ENCODE measurements at regions not wholly inside any gene's neighbourhood (a gene's known extent, or its start where the extent isn't known, plus 50 kb on each side); places are given as distances from the start of the nearest gene placed in this dataset.

GRCh38 chr10:109475711-109476421 is 447.4 kb downstream of the XPNPEP1 start:
- Histone ChIP-seq H3K36me3 (ENCODE audit: low read depth) (no peaks in the 10 kb centered on the region), H3K4me1 (ENCODE audit: insufficient read depth, poor library complexity, severe bottlenecking) (no peaks in the 10 kb centered on the region), H3K27me3 (ENCODE audit: insufficient read depth, poor library complexity, severe bottlenecking) (no peaks in the 10 kb centered on the region), H3K4me3 (ENCODE audit: severe bottlenecking) (no peak overlapping the region), H3K9me3 (ENCODE audit: severe bottlenecking) (no peaks in the 10 kb centered on the region), H3K27ac (ENCODE audit: poor library complexity, severe bottlenecking) (no peak overlapping the region)
- no peak for ATAC-seq (ENCODE audit: low read depth)
- TF ChIP-seq, protein P1, sequence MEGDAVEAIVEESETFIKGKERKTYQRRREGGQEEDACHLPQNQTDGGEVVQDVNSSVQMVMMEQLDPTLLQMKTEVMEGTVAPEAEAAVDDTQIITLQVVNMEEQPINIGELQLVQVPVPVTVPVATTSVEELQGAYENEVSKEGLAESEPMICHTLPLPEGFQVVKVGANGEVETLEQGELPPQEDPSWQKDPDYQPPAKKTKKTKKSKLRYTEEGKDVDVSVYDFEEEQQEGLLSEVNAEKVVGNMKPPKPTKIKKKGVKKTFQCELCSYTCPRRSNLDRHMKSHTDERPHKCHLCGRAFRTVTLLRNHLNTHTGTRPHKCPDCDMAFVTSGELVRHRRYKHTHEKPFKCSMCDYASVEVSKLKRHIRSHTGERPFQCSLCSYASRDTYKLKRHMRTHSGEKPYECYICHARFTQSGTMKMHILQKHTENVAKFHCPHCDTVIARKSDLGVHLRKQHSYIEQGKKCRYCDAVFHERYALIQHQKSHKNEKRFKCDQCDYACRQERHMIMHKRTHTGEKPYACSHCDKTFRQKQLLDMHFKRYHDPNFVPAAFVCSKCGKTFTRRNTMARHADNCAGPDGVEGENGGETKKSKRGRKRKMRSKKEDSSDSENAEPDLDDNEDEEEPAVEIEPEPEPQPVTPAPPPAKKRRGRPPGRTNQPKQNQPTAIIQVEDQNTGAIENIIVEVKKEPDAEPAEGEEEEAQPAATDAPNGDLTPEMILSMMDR (IDR thresholded peaks at IDR 0.05; ENCODE audit: poor library complexity, severe bottlenecking), result no peak
- no peak for DNase-seq (ENCODE audit: low spot score)

DNA sequence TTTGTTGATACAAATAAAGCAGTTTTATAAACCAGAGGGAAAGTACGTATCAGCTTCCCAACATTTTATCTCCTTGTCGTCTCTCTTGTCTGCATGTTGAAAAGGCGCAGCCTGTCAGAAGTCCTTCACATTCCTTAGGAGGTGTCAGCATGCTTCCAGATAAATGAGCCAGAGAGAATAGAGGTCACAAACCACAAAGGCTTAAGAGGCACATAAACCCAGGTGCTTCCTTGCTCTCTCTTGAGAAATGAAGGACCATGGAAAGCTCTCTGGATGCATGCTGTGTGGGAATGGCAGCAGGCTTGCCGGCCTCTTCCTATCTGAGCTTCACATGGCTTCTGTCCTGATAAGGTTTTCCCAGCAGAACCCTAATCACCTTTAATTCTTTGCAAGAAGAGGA is 448.5 kb downstream of the XPNPEP1 start:
- ATAC-seq (ENCODE audit: low read depth) (no peak), DNase-seq (ENCODE audit: low spot score) (no peak)
- H3K36me3 ChIP-seq (ENCODE audit: low read depth), result no peaks in the 10 kb centered on the region
- H3K4me3 ChIP-seq (ENCODE audit: severe bottlenecking), result no peak overlapping the region
- H3K27me3 ChIP-seq (ENCODE audit: insufficient read depth, poor library complexity, severe bottlenecking), result no peaks in the 10 kb centered on the region
- no peaks in the 10 kb centered on the region for H3K9me3 ChIP-seq (ENCODE audit: severe bottlenecking)
- no peak overlapping the region for H3K27ac ChIP-seq (ENCODE audit: poor library complexity, severe bottlenecking)
- TF ChIP-seq, protein P1 (IDR thresholded peaks at IDR 0.05; ENCODE audit: poor library complexity, severe bottlenecking), result no peak
- H3K4me1 ChIP-seq (ENCODE audit: insufficient read depth, poor library complexity, severe bottlenecking), result no peaks in the 10 kb centered on the region

DNA sequence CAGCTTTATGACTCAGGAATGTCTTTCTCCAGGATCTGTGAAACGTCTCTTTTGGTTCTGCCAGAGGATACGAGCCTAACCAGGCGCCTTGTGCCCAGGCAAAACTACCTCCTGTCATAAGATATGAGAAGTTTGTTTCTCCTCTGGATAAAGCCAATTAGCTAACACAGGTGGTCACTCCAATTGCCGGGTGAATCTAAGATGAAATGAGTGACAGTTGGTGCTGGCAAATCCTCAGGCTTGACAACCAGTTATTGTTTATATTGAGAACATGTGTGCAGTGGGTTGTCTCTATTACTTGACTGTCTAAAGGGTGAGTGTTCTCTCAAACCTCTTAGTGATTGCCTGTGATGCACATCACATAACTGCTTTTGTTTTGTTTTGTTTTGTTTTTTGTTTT is 449.1 kb downstream of the XPNPEP1 start:
- no peaks in the 10 kb centered on the region for H3K27me3 ChIP-seq (ENCODE audit: insufficient read depth, poor library complexity, severe bottlenecking)
- DNase-seq (ENCODE audit: low spot score) (no peak), ATAC-seq (ENCODE audit: low read depth) (no peak)
- TF ChIP-seq, protein P1 (IDR thresholded peaks at IDR 0.05; ENCODE audit: poor library complexity, severe bottlenecking), result no peak
- H3K4me1 ChIP-seq (ENCODE audit: insufficient read depth, poor library complexity, severe bottlenecking), result no peaks in the 10 kb centered on the region
- H3K4me3 ChIP-seq (ENCODE audit: severe bottlenecking), result no peak overlapping the region
- no peaks in the 10 kb centered on the region for H3K36me3 ChIP-seq (ENCODE audit: low read depth)
- H3K27ac ChIP-seq (ENCODE audit: poor library complexity, severe bottlenecking), result no peak overlapping the region
- H3K9me3 ChIP-seq (ENCODE audit: severe bottlenecking), result no peaks in the 10 kb centered on the region

DNA sequence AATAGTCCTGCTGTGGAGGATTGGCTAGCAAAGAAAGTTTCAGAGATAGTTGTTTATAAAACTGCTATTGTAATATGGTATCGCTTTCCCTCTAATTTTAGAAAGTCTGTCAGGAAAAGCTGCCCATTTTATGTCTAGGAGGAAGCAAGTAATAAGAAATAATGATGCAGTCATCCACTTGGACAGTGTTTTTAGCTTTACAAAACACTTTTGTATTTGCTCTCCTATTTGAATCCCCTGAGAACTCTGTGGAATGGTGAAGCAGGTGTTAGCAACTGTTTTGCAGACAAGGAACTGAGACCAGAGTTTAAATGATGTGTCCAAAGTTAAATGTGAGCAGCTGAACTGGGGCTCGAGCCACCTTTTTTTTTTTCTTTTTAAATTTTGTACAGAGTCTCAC is 455.8 kb downstream of the XPNPEP1 start:
- no peaks in the 10 kb centered on the region for H3K9me3 ChIP-seq (ENCODE audit: severe bottlenecking)
- DNase-seq (ENCODE audit: low spot score), result no peak
- H3K4me1 ChIP-seq (ENCODE audit: insufficient read depth, poor library complexity, severe bottlenecking), result no peaks in the 10 kb centered on the region
- no peak for ATAC-seq (ENCODE audit: low read depth)
- TF ChIP-seq, protein P1 (IDR thresholded peaks at IDR 0.05; ENCODE audit: poor library complexity, severe bottlenecking), result no peak
- H3K27ac ChIP-seq (ENCODE audit: poor library complexity, severe bottlenecking), result no peak overlapping the region
- no peaks in the 10 kb centered on the region for H3K27me3 ChIP-seq (ENCODE audit: insufficient read depth, poor library complexity, severe bottlenecking)
- H3K36me3 ChIP-seq (ENCODE audit: low read depth), result no peaks in the 10 kb centered on the region
- H3K4me3 ChIP-seq (ENCODE audit: severe bottlenecking), result no peak overlapping the region

DNA sequence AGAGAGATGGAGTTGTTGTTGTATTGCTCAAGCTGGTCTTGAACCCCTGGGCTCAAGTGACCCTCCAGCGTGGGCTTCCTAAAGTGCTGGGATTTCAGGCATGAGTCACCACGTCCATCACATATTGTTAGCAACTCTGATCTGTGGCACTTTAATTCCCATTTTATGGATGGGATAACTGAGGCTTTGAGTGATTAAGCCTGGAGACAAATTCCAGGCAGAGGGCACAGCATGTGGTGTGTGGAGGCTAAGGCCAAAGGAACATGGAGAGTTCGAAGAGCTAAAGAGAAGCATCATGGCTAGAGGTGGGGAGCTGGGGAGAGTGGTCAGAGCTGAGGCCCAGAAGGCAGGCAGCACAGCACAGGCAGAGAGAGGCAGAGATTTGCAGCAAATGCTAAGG is 458.4 kb downstream of the XPNPEP1 start:
- DNase-seq (ENCODE audit: low spot score) (no peak), ATAC-seq (ENCODE audit: low read depth) (no peak)
- TF ChIP-seq, protein P1 (IDR thresholded peaks at IDR 0.05; ENCODE audit: poor library complexity, severe bottlenecking), result no peak
- no peak overlapping the region for H3K4me3 ChIP-seq (ENCODE audit: severe bottlenecking)
- H3K27me3 ChIP-seq (ENCODE audit: insufficient read depth, poor library complexity, severe bottlenecking), result no peaks in the 10 kb centered on the region
- H3K9me3 ChIP-seq (ENCODE audit: severe bottlenecking), result no peaks in the 10 kb centered on the region
- no peak overlapping the region for H3K27ac ChIP-seq (ENCODE audit: poor library complexity, severe bottlenecking)
- no peaks in the 10 kb centered on the region for H3K36me3 ChIP-seq (ENCODE audit: low read depth)
- no peaks in the 10 kb centered on the region for H3K4me1 ChIP-seq (ENCODE audit: insufficient read depth, poor library complexity, severe bottlenecking)
